Parathyroid adenoma (tissue), 2 donors: ENCODE measurements at regions not wholly inside any gene's neighbourhood (a gene's known extent, or its start where the extent isn't known, plus 50 kb on each side); places are given as distances from the start of the nearest gene placed in this dataset.

Experiments
- H2AFZ ChIP-seq: fragments of 300-600 bp; sonication (generic); one replicate; pipeline ENCODE4 v1.7.0; 2017; ENCODE audit warnings: antibody characterized with exemption, mild to moderate bottlenecking
- H3K27ac ChIP-seq: fragments of 300-600 bp; sonication (generic); one replicate; pipeline ENCODE4 v1.7.0; 2017
- H3K27me3 ChIP-seq: fragments of 300-600 bp; sonication (generic); one replicate; pipeline ENCODE4 v1.7.0; 2017; ENCODE audit warnings: low read length; ENCODE audit not compliant: control insufficient read depth, insufficient read depth
- H3K36me3 ChIP-seq: fragments of 300-600 bp; sonication (generic); one replicate; pipeline ENCODE4 v1.7.0; 2017; ENCODE audit warnings: low read length; ENCODE audit not compliant: control insufficient read depth, insufficient read depth
- H3K4me1 ChIP-seq: fragments of 300-600 bp; sonication (generic); one replicate; pipeline ENCODE4 v1.7.0; 2017; ENCODE audit warnings: control low read depth
- H3K4me2 ChIP-seq: fragments of 300-600 bp; sonication (generic); one replicate; pipeline ENCODE4 v1.7.0; 2017; ENCODE audit warnings: low read length
- H3K4me3 ChIP-seq: fragments of 300-600 bp; sonication (generic); one replicate; pipeline ENCODE4 v1.7.0; 2017; ENCODE audit warnings: low read depth, low read length
- H3K79me2 ChIP-seq: fragments of 300-600 bp; sonication (generic); one replicate; pipeline ENCODE4 v1.7.0; 2017; ENCODE audit warnings: control low read depth
- H3K9ac ChIP-seq: fragments of 300-600 bp; sonication (generic); one replicate; pipeline ENCODE4 v1.7.0; 2017; ENCODE audit warnings: mild to moderate bottlenecking
- H3K9me3 ChIP-seq: fragments of 300-600 bp; sonication (generic); one replicate; pipeline ENCODE4 v1.7.0; 2017; ENCODE audit warnings: low read length; ENCODE audit not compliant: control insufficient read depth
- TF ChIP-seq, protein P1 (sequence below): fragments of 300-600 bp; sonication (generic); IDR thresholded peaks from one replicate; pipeline ENCODE4 v1.7.0; 2017; ENCODE audit warnings: antibody characterized with exemption, mild to moderate bottlenecking
- donor health status: primary hyperparathyroidism.

DNA sequence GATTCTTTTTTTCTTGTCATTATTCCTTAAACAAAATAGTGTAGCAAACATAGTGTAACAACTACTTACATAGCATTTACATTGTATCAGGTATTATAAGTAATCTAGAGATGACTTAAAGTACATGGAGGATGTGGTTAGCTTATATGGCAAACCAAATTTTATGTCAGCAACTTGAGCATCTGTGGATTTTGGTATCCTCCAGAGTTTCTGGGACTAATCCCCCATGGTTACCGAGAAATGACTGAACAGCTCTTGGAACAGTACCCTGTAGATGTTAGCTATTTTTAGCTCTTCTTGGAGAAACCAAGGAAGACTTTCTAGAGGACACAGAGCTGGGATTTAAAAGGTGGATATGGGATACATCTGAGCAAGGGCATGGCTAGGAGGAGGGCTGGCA lies 157.6 kb upstream of the KLF4 start:
- H2AFZ ChIP-seq = no peak overlapping the region
- no peaks in the 10 kb centered on the region for H3K79me2 ChIP-seq
- H3K27me3 ChIP-seq = no peaks in the 10 kb centered on the region
- no peaks in the 10 kb centered on the region for H3K36me3 ChIP-seq
- H3K4me1 ChIP-seq = no peaks in the 10 kb centered on the region
- no peak overlapping the region for H3K27ac ChIP-seq
- no peak overlapping the region for H3K4me3 ChIP-seq
- no peak overlapping the region for H3K9ac ChIP-seq
- H3K4me2 ChIP-seq = no peak overlapping the region
- TF ChIP-seq, protein P1, sequence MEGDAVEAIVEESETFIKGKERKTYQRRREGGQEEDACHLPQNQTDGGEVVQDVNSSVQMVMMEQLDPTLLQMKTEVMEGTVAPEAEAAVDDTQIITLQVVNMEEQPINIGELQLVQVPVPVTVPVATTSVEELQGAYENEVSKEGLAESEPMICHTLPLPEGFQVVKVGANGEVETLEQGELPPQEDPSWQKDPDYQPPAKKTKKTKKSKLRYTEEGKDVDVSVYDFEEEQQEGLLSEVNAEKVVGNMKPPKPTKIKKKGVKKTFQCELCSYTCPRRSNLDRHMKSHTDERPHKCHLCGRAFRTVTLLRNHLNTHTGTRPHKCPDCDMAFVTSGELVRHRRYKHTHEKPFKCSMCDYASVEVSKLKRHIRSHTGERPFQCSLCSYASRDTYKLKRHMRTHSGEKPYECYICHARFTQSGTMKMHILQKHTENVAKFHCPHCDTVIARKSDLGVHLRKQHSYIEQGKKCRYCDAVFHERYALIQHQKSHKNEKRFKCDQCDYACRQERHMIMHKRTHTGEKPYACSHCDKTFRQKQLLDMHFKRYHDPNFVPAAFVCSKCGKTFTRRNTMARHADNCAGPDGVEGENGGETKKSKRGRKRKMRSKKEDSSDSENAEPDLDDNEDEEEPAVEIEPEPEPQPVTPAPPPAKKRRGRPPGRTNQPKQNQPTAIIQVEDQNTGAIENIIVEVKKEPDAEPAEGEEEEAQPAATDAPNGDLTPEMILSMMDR = no peak
- H3K9me3 ChIP-seq = no peaks in the 10 kb centered on the region

DNA sequence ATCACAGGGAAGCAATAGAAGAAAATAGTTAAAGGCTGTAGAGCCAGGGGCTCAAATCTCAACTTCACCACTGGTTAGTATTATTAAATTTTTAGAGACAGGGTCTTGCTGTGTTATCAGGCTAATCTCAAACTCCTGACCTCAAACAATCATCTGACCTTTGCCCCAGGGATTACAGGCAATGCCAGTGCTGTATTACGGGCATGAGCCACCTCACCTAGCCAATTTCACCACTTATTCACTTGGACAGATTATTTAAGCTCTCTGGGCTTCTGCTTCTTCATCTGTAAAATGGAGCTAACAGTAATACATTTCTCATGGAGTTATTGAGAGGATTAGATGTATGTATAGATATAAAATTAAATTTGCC lies 155.9 kb upstream of the KLF4 start:
- H3K9me3 ChIP-seq = no peaks in the 10 kb centered on the region
- H3K79me2 ChIP-seq = no peaks in the 10 kb centered on the region
- H3K9ac ChIP-seq = no peak overlapping the region
- no peak overlapping the region for H2AFZ ChIP-seq
- H3K27me3 ChIP-seq = no peaks in the 10 kb centered on the region
- H3K4me2 ChIP-seq = no peak overlapping the region
- no peaks in the 10 kb centered on the region for H3K36me3 ChIP-seq
- H3K4me3 ChIP-seq = no peak overlapping the region
- no peaks in the 10 kb centered on the region for H3K4me1 ChIP-seq
- TF ChIP-seq, protein P1 = no peak
- H3K27ac ChIP-seq = no peak overlapping the region

DNA sequence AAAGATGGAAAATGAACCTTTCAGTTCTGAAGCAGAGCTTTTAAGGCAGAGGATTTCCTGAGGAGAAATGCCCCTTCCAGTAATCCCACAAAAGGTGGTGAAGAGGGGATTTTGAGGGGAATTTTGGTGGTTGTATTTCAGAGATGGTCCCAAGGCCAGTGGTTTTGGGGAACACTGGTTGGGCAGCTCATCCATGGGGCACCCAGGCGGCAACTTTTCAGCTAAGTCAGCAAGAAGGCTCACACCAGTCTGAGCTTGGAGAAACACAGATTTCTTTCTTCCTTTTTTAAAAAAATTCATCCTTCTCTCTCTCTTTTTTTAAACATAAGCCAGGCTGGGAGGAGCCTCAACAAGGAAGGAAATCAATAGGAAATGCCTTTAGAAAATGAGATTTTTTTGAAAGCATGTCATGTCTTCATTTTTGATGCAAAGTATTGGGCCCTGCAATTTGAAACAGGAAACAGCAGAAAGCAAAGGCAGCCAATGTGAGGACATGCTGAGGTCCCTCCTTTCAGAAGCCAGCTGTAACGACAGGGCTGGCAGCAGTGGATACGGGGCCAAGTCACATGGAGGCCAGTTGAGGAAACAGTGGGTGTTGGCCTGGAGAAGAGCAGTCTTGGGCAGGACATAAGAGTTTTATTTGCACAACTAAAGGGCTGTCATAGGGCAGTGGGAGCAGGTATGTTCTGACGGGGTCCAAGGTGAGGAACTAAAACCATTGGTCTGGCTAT lies 155.3 kb upstream of the KLF4 start:
- no peak overlapping the region for H2AFZ ChIP-seq
- H3K79me2 ChIP-seq = no peaks in the 10 kb centered on the region
- H3K4me1 ChIP-seq = no peaks in the 10 kb centered on the region
- no peak overlapping the region for H3K27ac ChIP-seq
- H3K36me3 ChIP-seq = no peaks in the 10 kb centered on the region
- H3K27me3 ChIP-seq = no peaks in the 10 kb centered on the region
- no peak overlapping the region for H3K9ac ChIP-seq
- TF ChIP-seq, protein P1 = no peak
- no peak overlapping the region for H3K4me2 ChIP-seq
- no peaks in the 10 kb centered on the region for H3K9me3 ChIP-seq
- no peak overlapping the region for H3K4me3 ChIP-seq

DNA sequence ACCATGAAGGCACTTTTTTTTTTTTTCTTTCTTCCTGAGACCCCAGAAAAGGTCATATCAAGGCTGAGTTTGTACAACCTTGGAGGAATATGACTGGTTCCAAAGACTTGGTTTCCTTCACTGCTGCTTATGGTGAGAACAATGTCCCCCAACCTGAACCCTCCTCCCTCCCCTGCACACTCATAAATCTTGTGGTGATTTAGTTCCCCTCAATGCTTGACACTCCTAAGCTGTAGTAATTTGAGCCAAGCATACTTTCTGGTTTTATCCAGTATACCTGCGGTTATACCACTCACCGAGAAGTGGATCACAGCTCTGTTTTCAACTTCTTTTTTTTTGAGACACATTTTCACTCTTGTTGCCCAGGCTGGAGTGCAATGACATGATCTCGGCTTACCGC lies 149.9 kb upstream of the KLF4 start:
- H3K27ac ChIP-seq = no peak overlapping the region

More for the DNA sequence above, 149.9 kb upstream of the KLF4 start:
- H3K9ac ChIP-seq = no peak overlapping the region
- TF ChIP-seq, protein P1 = no peak
- H3K4me2 ChIP-seq = no peak overlapping the region
- no peak overlapping the region for H3K4me3 ChIP-seq
- H3K36me3 ChIP-seq = no peaks in the 10 kb centered on the region
- H3K9me3 ChIP-seq = no peaks in the 10 kb centered on the region
- no peaks in the 10 kb centered on the region for H3K4me1 ChIP-seq
- H2AFZ ChIP-seq = no peak overlapping the region
- H3K27me3 ChIP-seq = no peaks in the 10 kb centered on the region
- H3K79me2 ChIP-seq = no peaks in the 10 kb centered on the region
